ENCODE measurements at regions not wholly inside any gene's neighbourhood (a gene's known extent, or its start where the extent isn't known, plus 50 kb on each side); places are given as distances from the start of the nearest gene placed in this dataset.
"Not testable (repeated sequence)": the region's sequence is repeated elsewhere in the genome, so short reads cannot be mapped to it uniquely, and the experiment has no call there.

DNA sequence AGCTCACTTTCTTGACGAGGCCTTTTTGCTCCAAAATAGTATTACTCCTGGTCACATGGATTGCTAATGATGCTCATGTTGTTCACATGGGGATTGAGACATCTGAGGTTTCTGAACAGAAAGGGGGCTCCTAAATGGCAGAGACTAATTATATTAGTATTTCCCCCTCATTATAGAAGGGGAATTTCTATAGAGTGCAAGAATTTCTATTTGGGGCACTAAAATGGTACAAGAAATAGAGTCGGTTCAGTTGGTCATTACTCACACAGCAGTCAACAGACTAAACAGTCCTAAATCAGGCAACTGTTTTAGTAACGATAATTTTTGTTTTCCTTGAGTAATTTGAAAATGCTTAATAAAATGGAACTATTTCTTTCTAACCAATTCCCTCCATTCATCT, 108.9 kb downstream of the DACT1 start:
- peaks cover 0 to 19% (median 13%) of the 10 kb centered on the region in 11 experiments; a peak in 20 of 22 replicates for H3K9me3 ChIP-seq (replicated peaks in 1 of 11)
- peaks cover 0 to 6% (median 0%) of the 10 kb centered on the region in 11 experiments; a peak in 2 of 22 replicates for H3K36me3 ChIP-seq
- peak overlapping the region in 4 of 11 experiments; percentile 20 to 74 (median 30); a peak in 5 of 22 replicates for H3K27ac ChIP-seq
- no peaks in the 10 kb centered on the region for H4K20me1 ChIP-seq
- H3K4me2 ChIP-seq, result peak overlapping the region in 4 of 11 experiments; percentile 13 to 84 (median 49); a peak in 6 of 22 replicates
- no peak overlapping the region for H3K9ac ChIP-seq
- H3K27me3 ChIP-seq, result no peaks in the 10 kb centered on the region
- no peak for TF ChIP-seq Cebpa-rat (IDR thresholded peaks at IDR 0.05)
- H3K4me1 ChIP-seq, result peaks cover 15 to 61% (median 29%) of the 10 kb centered on the region in 10 experiments
- H3K4me3 ChIP-seq, result no peak overlapping the region

GRCh38 chr14:58747181-58747580, 109.4 kb downstream of the DACT1 start:
- Histone ChIP-seq H3K27me3 (no peaks in the 10 kb centered on the region), H3K4me2 (peak overlapping the region in 6 of 11 experiments; percentile 9 to 84 (median 40); a peak in 8 of 22 replicates), H3K4me1 (peaks cover 19 to 66% (median 30%) of the 10 kb centered on the region in 10 experiments), H4K20me1 (no peaks in the 10 kb centered on the region), H3K9ac (peak overlapping the region in 1 of 11 experiments; percentile 42; a peak in 1 of 22 replicates), H3K27ac (peak overlapping the region in 5 of 11 experiments; percentile 17 to 74 (median 41); a peak in 7 of 22 replicates), H3K36me3 (peaks cover 0 to 6% (median 0%) of the 10 kb centered on the region in 11 experiments; a peak in 2 of 22 replicates), H3K4me3 (no peak overlapping the region), H3K9me3 (replicated peaks in 1 of 11) (peaks cover 0 to 22% (median 16%) of the 10 kb centered on the region in 11 experiments; a peak in 20 of 22 replicates)
- TF ChIP-seq Cebpa-rat (IDR thresholded peaks at IDR 0.05), result peak in 8 of 11 experiments; percentile 14 to 86 (median 61); a peak in 10 of 22 replicates

GRCh38 chr14:58748251-58748650, 110.5 kb downstream of the DACT1 start:
- Histone ChIP-seq H3K27ac (peak overlapping the region in 4 of 11 experiments; percentile 22 to 74 (median 40); a peak in 4 of 22 replicates), H3K9me3 (replicated peaks in 1 of 11) (peaks cover 0 to 22% (median 16%) of the 10 kb centered on the region in 11 experiments; a peak in 20 of 22 replicates), H3K4me1 (peaks cover 29 to 74% (median 40%) of the 10 kb centered on the region in 10 experiments), H3K4me2 (peak overlapping the region in 5 of 11 experiments; percentile 8 to 84 (median 52); a peak in 6 of 22 replicates)
- H3K27me3 ChIP-seq, H3K9ac ChIP-seq, H4K20me1 ChIP-seq, H3K36me3 ChIP-seq, H3K4me3 ChIP-seq: not testable (repeated sequence)

- H3K27me3 ChIP-seq, result no peaks in the 10 kb centered on the region
- no peak overlapping the region for H3K4me3 ChIP-seq
- H3K9ac ChIP-seq, result peak overlapping the region in 1 of 11 experiments; percentile 72; a peak in 3 of 22 replicates
- H4K20me1 ChIP-seq, result no peaks in the 10 kb centered on the region
- peak overlapping the region; percentile 26 to 84 (median 54); a peak in 21 of 22 replicates for H3K4me2 ChIP-seq
- H3K36me3 ChIP-seq, result peaks cover 0 to 6% (median 0%) of the 10 kb centered on the region in 11 experiments; a peak in 2 of 22 replicates
- H3K27ac ChIP-seq, result peak overlapping the region in 6 of 11 experiments; percentile 5 to 74 (median 42); a peak in 11 of 22 replicates
- TF ChIP-seq Cebpa-rat (IDR thresholded peaks at IDR 0.05), result no peak
- H3K4me1 ChIP-seq, result peaks cover 34 to 83% (median 42%) of the 10 kb centered on the region in 10 experiments
- peaks cover 0 to 22% (median 16%) of the 10 kb centered on the region in 11 experiments; a peak in 20 of 22 replicates for H3K9me3 ChIP-seq (replicated peaks in 1 of 11)
These were observed 111.4 kb downstream of the DACT1 start for GRCh38 chr14:58749066-58749669.

- no peak for TF ChIP-seq Cebpa-rat (IDR thresholded peaks at IDR 0.05)
- peak overlapping the region in 3 of 11 experiments; percentile 26 to 84 (median 52); a peak in 6 of 22 replicates for H3K4me2 ChIP-seq
- peaks cover 46 to 97% (median 56%) of the 10 kb centered on the region in 10 experiments for H3K4me1 ChIP-seq
These were observed 112.8 kb downstream of the DACT1 start for GRCh38 chr14:58750321-58751269.

DNA sequence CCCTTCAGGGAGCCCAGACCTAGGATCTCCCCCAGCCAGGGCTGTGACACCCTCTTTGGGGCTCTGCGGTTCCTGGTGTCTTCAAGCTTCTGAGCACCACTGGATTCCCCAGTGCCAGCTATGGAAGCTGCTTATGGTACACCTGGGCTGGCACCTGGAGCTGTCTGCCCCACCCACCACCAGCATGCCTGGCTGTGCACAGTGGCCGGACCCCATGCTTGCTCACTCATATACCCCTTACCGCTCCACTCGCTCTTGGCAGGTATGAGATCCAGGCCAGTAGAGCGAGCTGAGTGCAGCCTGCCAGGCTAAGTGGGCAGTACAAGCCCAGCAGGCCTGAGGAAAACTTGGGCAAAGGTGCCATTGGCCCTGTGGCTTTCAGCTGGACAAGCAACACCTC, 114.0 kb downstream of the DACT1 start:
- TF ChIP-seq Cebpa-rat (IDR thresholded peaks at IDR 0.05), result no peak
- Histone ChIP-seq H3K4me1 (peaks cover 55 to 89% (median 64%) of the 10 kb centered on the region in 10 experiments), H3K9me3 (replicated peaks in 1 of 11) (peaks cover 0 to 22% (median 16%) of the 10 kb centered on the region in 11 experiments; a peak in 20 of 22 replicates), H3K27ac (peak overlapping the region in 3 of 11 experiments; percentile 52 to 90 (median 71); a peak in 4 of 22 replicates), H3K4me2 (peak overlapping the region in 4 of 11 experiments; percentile 54 to 84 (median 68); a peak in 6 of 22 replicates), H3K36me3 (peaks cover 0 to 6% (median 0%) of the 10 kb centered on the region in 11 experiments; a peak in 2 of 22 replicates), H3K4me3 (no peak overlapping the region), H4K20me1 (no peaks in the 10 kb centered on the region), H3K27me3 (no peaks in the 10 kb centered on the region), H3K9ac (peak overlapping the region in 1 of 11 experiments; percentile 77; a peak in 1 of 22 replicates)

More at GRCh38 chr14:58750321-58751269, 112.8 kb downstream of the DACT1 start:
- no peak overlapping the region for H3K9ac ChIP-seq
- no peak overlapping the region for H3K4me3 ChIP-seq
- peaks cover 0 to 22% (median 16%) of the 10 kb centered on the region in 11 experiments; a peak in 20 of 22 replicates for H3K9me3 ChIP-seq (replicated peaks in 1 of 11)
- peaks cover 0 to 6% (median 0%) of the 10 kb centered on the region in 11 experiments; a peak in 2 of 22 replicates for H3K36me3 ChIP-seq
- peak overlapping the region in 2 of 11 experiments; percentile 29 to 90; a peak in 2 of 22 replicates for H3K27ac ChIP-seq
- no peaks in the 10 kb centered on the region for H4K20me1 ChIP-seq
- H3K27me3 ChIP-seq, result no peaks in the 10 kb centered on the region

DNA sequence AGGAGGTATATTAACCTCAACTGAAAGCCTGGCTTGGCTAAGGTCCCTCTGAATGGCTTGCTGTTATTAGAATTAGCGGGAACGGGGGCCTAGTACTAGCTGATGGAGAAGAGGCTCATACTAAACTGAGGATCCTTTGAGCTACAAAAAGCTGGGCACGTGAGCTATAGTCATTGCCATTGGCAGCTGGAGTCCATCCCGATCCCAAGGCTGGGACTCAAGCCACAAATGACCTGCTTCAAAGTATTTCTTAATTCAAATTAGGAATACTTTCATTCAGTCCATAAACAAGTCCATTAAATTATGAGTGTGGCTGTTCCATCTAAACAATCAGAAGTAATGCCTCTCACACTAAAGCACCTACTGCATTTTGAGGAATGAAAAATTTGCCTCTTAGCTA, 114.5 kb downstream of the DACT1 start:
- Histone ChIP-seq H3K27me3 (no peaks in the 10 kb centered on the region), H3K4me3 (no peak overlapping the region), H4K20me1 (no peaks in the 10 kb centered on the region), H3K4me1 (peaks cover 50 to 84% (median 66%) of the 10 kb centered on the region in 10 experiments), H3K36me3 (peaks cover 0 to 6% (median 0%) of the 10 kb centered on the region in 11 experiments; a peak in 2 of 22 replicates), H3K4me2 (peak overlapping the region; percentile 26 to 84 (median 59)), H3K9me3 (replicated peaks in 1 of 11) (peaks cover 0 to 22% (median 16%) of the 10 kb centered on the region in 11 experiments; a peak in 20 of 22 replicates), H3K9ac (peak overlapping the region in 4 of 11 experiments; percentile 24 to 77 (median 35); a peak in 5 of 22 replicates), H3K27ac (peak overlapping the region in 7 of 11 experiments; percentile 0 to 90 (median 58); a peak in 11 of 22 replicates)
- TF ChIP-seq Cebpa-rat (IDR thresholded peaks at IDR 0.05), result no peak

- Histone ChIP-seq H3K4me3 (peak overlapping the region in 1 of 10 experiments; percentile 7; a peak in 1 of 20 replicates), H3K27ac (peak overlapping the region in 10 of 11 experiments; percentile 0 to 90 (median 55); a peak in 18 of 22 replicates), H3K9ac (peak overlapping the region in 7 of 11 experiments; percentile 23 to 77 (median 35); a peak in 8 of 22 replicates), H3K4me2 (peak overlapping the region; percentile 26 to 84 (median 59)), H3K9me3 (replicated peaks in 1 of 11) (peaks cover 0 to 22% (median 16%) of the 10 kb centered on the region in 11 experiments; a peak in 20 of 22 replicates), H3K27me3 (no peaks in the 10 kb centered on the region), H4K20me1 (no peaks in the 10 kb centered on the region), H3K36me3 (peaks cover 0 to 6% (median 0%) of the 10 kb centered on the region in 11 experiments; a peak in 2 of 22 replicates), H3K4me1 (peaks cover 49 to 80% (median 66%) of the 10 kb centered on the region in 10 experiments)
- TF ChIP-seq Cebpa-rat (IDR thresholded peaks at IDR 0.05), result no peak
These were observed 115.0 kb downstream of the DACT1 start for GRCh38 chr14:58752771-58753201.
